OCI-M2 (cell line): ENCODE measurements at regions not wholly inside any gene's neighbourhood (a gene's known extent, or its start where the extent isn't known, plus 50 kb on each side); places are given as distances from the start of the nearest gene placed in this dataset.

Experiments
- DNase-seq: peaks from one replicate; lab custom pipeline; 2025; ENCODE audit not compliant: unreplicated experiment; lab: John Stamatoyannopoulos, UW

- DNase-seq = no peak
Measured at GRCh38 chr13:50687545-50687944, 155.9 kb downstream of the DLEU7 start.

GRCh38 chr13:50690006-50690405 is 153.5 kb downstream of the DLEU7 start:
- no peak for DNase-seq

- no peak for DNase-seq
Measured at GRCh38 chr13:50691176-50691680, 152.3 kb downstream of the DLEU7 start.

- no peak for DNase-seq
Measured at GRCh38 chr13:50691681-50692263, 151.7 kb downstream of the DLEU7 start.

- no peak for DNase-seq
Measured at GRCh38 chr13:50692396-50692915, 151.0 kb downstream of the DLEU7 start.

- DNase-seq = no peak
Measured at GRCh38 chr13:50693727-50694126, 149.8 kb downstream of the DLEU7 start.

- no peak for DNase-seq
Measured at GRCh38 chr13:50697746-50698539, 145.5 kb downstream of the DLEU7 start.

- no peak for DNase-seq
Measured at GRCh38 chr13:50699874-50700663, 143.4 kb downstream of the DLEU7 start.

GRCh38 chr13:50700664-50701305 is 142.7 kb downstream of the DLEU7 start:
- no peak for DNase-seq

GRCh38 chr13:50701469-50701868 is 142.0 kb downstream of the DLEU7 start:
- no peak for DNase-seq

- no peak for DNase-seq
Measured at GRCh38 chr13:50706505-50706904, 137.0 kb downstream of the DLEU7 start.

GRCh38 chr13:50707628-50708027 is 135.9 kb downstream of the DLEU7 start:
- no peak for DNase-seq

- DNase-seq = no peak
Measured at GRCh38 chr13:50708461-50708860, 135.0 kb downstream of the DLEU7 start.

GRCh38 chr13:50709058-50709457 is 134.4 kb downstream of the DLEU7 start:
- no peak for DNase-seq

- DNase-seq = no peak
Measured at GRCh38 chr13:50711131-50711815, 132.2 kb downstream of the DLEU7 start.

- no peak for DNase-seq
Measured at GRCh38 chr13:50711996-50712395, 131.5 kb downstream of the DLEU7 start.

GRCh38 chr13:50712456-50712855 is 131.0 kb downstream of the DLEU7 start:
- DNase-seq = no peak

GRCh38 chr13:50712881-50713280 is 130.6 kb downstream of the DLEU7 start:
- DNase-seq = no peak

GRCh38 chr13:50713523-50714248 is 129.8 kb downstream of the DLEU7 start:
- DNase-seq = no peak

GRCh38 chr13:50714891-50715290 is 128.6 kb downstream of the DLEU7 start:
- no peak for DNase-seq
